Lung (tissue), 11 donors: ENCODE measurements at regions not wholly inside any gene's neighbourhood (a gene's known extent, or its start where the extent isn't known, plus 50 kb on each side); places are given as distances from the start of the nearest gene placed in this dataset.

Source experiments
- ATAC-seq: fragments of 200-7000 bp; cut with Tn5 transposase; one replicate; pipeline ENCODE4 v1.9.1; 2020; ENCODE audit warnings: moderate number of reproducible peaks; ENCODE audit not compliant: insufficient read depth, low FRiP score
- DNase-seq, 3 donors: peaks; one replicate each; pipeline ENCODE4 v3.0.0-alpha.2; 2013 to 2017
- H3K27ac ChIP-seq, 2 donors: one replicate each; pipeline ENCODE4 v1.5.1; 2013; ENCODE audit warnings: mild to moderate bottlenecking in 2 of 2, moderate library complexity in 2 of 2, control low read depth in 1 of 2, inconsistent platforms in 1 of 2, low read depth in 1 of 2, low read length in 1 of 2
- H3K27me3 ChIP-seq, 3 donors: one replicate each; pipeline ENCODE4 v1.5.1; 2013; ENCODE audit warnings: low read length in 2 of 3; ENCODE audit not compliant: control insufficient read depth in 3 of 3, insufficient read depth in 3 of 3
- H3K36me3 ChIP-seq, 4 donors: one replicate each; pipeline ENCODE4 v1.5.1; 2013; ENCODE audit warnings: low read length in 4 of 4, mild to moderate bottlenecking in 1 of 4, moderate library complexity in 1 of 4; ENCODE audit not compliant: control insufficient read depth in 4 of 4, insufficient read depth in 4 of 4
- H3K4me1 ChIP-seq, 5 donors: one replicate each; pipeline ENCODE4 v1.5.1; 2013; ENCODE audit warnings: low read length in 5 of 5, mild to moderate bottlenecking in 2 of 5, moderate library complexity in 1 of 5; ENCODE audit not compliant: control insufficient read depth in 5 of 5, insufficient read depth in 5 of 5
- H3K4me3 ChIP-seq: one replicate; pipeline ENCODE4 v1.5.1; 2013; ENCODE audit warnings: mild to moderate bottlenecking, control low read depth, moderate library complexity
- H3K9ac ChIP-seq, 2 donors: one replicate each; pipeline ENCODE4 v1.5.1; 2013; ENCODE audit warnings: low read length in 2 of 2, control low read depth in 1 of 2; ENCODE audit not compliant: insufficient read depth in 1 of 2
- H3K9me3 ChIP-seq, 4 donors: one replicate each; pipeline ENCODE4 v1.5.1; 2013; ENCODE audit warnings: low read length in 3 of 4, mild to moderate bottlenecking in 1 of 4, moderate library complexity in 1 of 4; ENCODE audit not compliant: control insufficient read depth in 4 of 4, insufficient read depth in 3 of 4
- WGBS, 2 donors: extraction: QIAGEN DNeasy Blood & Tissue Kit; methylation state at CpG; one replicate each; pipeline ENCODE4 v1.1.7; 2013; 5-methylcytosine and 5-hydroxymethylcytosine counted together
- TF ChIP-seq, protein P1 (sequence below): IDR thresholded peaks from 2 replicates; pipeline ENCODE4 v1.5.1; 2012; ENCODE audit warnings: mild to moderate bottlenecking; ENCODE audit errors: control extremely low read depth, extremely low read depth
- donor health status: control.
- donor health status: control.
- donor health status: Bipolar disorder and iron deficiency.
- donor health status: healthy.
- donor health status: DM: yes; HTN: yes; CAD: no.

DNA sequence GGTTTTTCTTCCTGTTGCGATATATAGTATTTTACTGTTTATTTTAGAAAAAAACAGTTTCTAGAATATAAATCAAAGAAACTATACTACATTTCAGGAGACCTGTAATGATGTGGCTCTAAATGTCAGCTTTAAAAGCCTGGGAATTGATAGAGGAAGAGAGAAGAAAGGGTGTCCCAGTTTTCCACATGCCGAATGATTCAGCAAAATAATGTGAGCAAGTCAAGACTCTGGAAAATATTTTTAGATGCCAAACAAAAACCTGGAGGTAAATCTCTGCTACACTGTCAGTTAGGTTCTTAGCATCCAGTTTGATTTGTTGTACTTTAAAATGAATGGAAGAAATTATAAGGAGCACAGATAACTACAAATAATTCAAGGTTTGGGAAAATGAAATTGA lies 67.1 kb upstream of the DSG1 start:
- no peaks in the 10 kb centered on the region for H3K9me3 ChIP-seq
- H3K27me3 ChIP-seq = no peaks in the 10 kb centered on the region
- no peak for ATAC-seq
- no peak for DNase-seq
- no peak overlapping the region for H3K27ac ChIP-seq
- H3K4me3 ChIP-seq = no peak overlapping the region
- H3K4me1 ChIP-seq = peaks cover 0 to 5% (median 0%) of the 10 kb centered on the region in 5 donors
- TF ChIP-seq, protein P1, sequence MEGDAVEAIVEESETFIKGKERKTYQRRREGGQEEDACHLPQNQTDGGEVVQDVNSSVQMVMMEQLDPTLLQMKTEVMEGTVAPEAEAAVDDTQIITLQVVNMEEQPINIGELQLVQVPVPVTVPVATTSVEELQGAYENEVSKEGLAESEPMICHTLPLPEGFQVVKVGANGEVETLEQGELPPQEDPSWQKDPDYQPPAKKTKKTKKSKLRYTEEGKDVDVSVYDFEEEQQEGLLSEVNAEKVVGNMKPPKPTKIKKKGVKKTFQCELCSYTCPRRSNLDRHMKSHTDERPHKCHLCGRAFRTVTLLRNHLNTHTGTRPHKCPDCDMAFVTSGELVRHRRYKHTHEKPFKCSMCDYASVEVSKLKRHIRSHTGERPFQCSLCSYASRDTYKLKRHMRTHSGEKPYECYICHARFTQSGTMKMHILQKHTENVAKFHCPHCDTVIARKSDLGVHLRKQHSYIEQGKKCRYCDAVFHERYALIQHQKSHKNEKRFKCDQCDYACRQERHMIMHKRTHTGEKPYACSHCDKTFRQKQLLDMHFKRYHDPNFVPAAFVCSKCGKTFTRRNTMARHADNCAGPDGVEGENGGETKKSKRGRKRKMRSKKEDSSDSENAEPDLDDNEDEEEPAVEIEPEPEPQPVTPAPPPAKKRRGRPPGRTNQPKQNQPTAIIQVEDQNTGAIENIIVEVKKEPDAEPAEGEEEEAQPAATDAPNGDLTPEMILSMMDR = no peak
- 89 to 92% methylated on average over 2 of the region's 2 CpGs for WGBS, 2 donors
- no peaks in the 10 kb centered on the region for H3K36me3 ChIP-seq
- no peak overlapping the region for H3K9ac ChIP-seq

DNA sequence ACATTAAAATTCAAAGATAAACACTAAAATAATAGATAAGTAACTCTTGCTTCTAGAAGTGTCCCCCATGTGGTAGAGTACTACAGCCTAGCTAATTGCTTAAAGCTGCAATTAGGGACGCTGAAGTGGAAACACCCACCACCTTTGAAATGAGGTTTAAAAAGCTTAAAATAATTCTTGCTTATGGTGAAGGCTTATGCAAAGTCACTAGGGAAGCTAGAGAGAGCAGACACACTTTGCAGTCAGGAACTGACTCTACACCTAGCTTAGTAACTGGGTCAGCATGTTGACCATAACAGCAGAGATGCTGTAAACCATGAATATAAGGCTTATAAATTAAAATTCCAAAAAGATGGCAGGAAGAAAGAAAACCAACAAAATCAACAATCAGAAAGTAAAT lies 65.4 kb upstream of the DSG1 start:
- Histone ChIP-seq H3K9me3 (no peaks in the 10 kb centered on the region), H3K27me3 (no peaks in the 10 kb centered on the region), H3K9ac (no peak overlapping the region), H3K4me3 (no peak overlapping the region), H3K4me1 (no peaks in the 10 kb centered on the region), H3K36me3 (no peaks in the 10 kb centered on the region), H3K27ac (no peak overlapping the region)
- ATAC-seq (no peak), DNase-seq (no peak)
- TF ChIP-seq, protein P1 = no peak
- 88 to 92% methylated on average over 1 of the region's 1 CpG for WGBS, 2 donors

DNA sequence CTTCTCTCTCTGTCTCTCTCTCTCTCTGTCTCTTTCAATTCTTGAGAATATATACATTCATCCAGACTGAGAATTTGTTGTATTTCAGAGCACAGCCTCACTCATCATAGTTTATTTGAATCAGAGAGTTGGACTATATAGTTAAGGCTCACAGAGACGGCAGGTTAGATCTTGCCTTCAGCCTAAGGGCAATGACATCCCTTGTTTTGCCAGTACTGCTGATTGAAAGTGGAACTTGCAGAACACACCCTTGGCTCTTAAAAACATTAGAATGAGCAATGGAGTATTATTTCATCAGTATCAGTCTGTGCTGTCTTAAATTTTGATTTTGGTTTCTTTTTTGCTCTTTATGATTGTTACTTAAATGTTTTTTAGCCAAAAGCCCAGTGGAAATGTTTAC lies 62.0 kb upstream of the DSG1 start:
- ATAC-seq (no peak), DNase-seq (no peak)
- Histone ChIP-seq H3K36me3 (no peaks in the 10 kb centered on the region), H3K4me1 (no peaks in the 10 kb centered on the region), H3K27ac (no peak overlapping the region), H3K4me3 (no peak overlapping the region), H3K27me3 (no peaks in the 10 kb centered on the region), H3K9ac (no peak overlapping the region), H3K9me3 (no peaks in the 10 kb centered on the region)
- WGBS, 2 donors = 93 to 94% methylated on average over 1 of the region's 1 CpG
- TF ChIP-seq, protein P1 = no peak

DNA sequence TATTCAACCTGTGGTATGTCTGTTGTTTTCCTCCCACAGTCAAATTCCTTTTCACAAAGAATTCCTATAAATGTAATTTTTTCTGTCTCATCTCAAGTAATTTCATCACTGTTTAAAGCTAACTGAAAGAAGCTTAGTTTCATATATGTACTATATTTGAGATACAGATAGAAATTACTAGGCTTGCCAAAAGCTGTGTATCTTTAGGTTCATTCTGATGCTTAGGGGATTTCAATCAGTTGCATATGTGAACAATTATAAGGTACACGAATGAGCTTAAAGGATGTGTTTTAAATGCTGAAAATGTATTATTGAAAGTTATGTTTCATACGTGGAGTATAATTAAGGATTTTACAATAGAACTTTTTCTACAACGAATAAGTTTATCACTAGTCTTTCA lies 59.2 kb upstream of the DSG1 start:
- WGBS, 2 donors = 76 to 93% methylated on average over 3 of the region's 3 CpGs
- Histone ChIP-seq H3K27me3 (no peaks in the 10 kb centered on the region), H3K36me3 (no peaks in the 10 kb centered on the region), H3K4me3 (no peak overlapping the region), H3K9me3 (peaks cover 0 to 2% (median 0%) of the 10 kb centered on the region in 4 donors), H3K27ac (no peak overlapping the region), H3K9ac (no peak overlapping the region), H3K4me1 (no peaks in the 10 kb centered on the region)
- DNase-seq = no peak
- TF ChIP-seq, protein P1 = no peak
- no peak for ATAC-seq
